ENCODE measurements at regions not wholly inside any gene's neighbourhood (a gene's known extent, or its start where the extent isn't known, plus 50 kb on each side); places are given as distances from the start of the nearest gene placed in this dataset.

- TF ChIP-seq CTCF (optimal IDR thresholded peaks at IDR 0.05 in 1 of 3, IDR thresholded peaks at IDR 0.05 in 1 of 3, conservative IDR thresholded peaks at IDR 0.05 in 1 of 3; ENCODE audit: extremely low read depth in 1 of 3, insufficient read depth in 2 of 3, low read length in 3 of 3) (no peak), EZH2 (IDR thresholded peaks at IDR 0.05; ENCODE audit: low read length) (no peak)
Observed at GRCh38 chr2:137817058-137817457, 147.2 kb upstream of the HNMT start.

Data from keratinocyte (primary cell).